H9 (cell line): ENCODE measurements at regions not wholly inside any gene's neighbourhood (a gene's known extent, or its start where the extent isn't known, plus 50 kb on each side); places are given as distances from the start of the nearest gene placed in this dataset.

Experiments used
- DNase-seq: peaks from one replicate; pipeline ENCODE4 v3.0.0-alpha.2; 2017
- H2AFZ ChIP-seq: one replicate; pipeline ENCODE4 v1.6.1; 2013; ENCODE audit warnings: mild to moderate bottlenecking, low read length, control low read depth, moderate library complexity
- H2AK5ac ChIP-seq: 2 replicates; pipeline ENCODE4 v1.6.1; 2013; ENCODE audit warnings: low read length, control low read depth, mixed read lengths; ENCODE audit not compliant: insufficient read length
- H2BK120ac ChIP-seq: one replicate; pipeline ENCODE4 v1.6.1; 2013; ENCODE audit warnings: low read depth, mild to moderate bottlenecking, low read length, control low read depth, inconsistent platforms; ENCODE audit not compliant: poor library complexity, severe bottlenecking
- H2BK12ac ChIP-seq: 2 replicates; pipeline ENCODE4 v1.6.1; 2013; ENCODE audit warnings: low read length, control low read depth, mixed read lengths, low read depth; ENCODE audit not compliant: insufficient read length
- H2BK15ac ChIP-seq: 2 replicates; pipeline ENCODE4 v1.6.1; 2013; ENCODE audit warnings: low read depth, low read length, control low read depth
- H2BK20ac ChIP-seq: one replicate; pipeline ENCODE4 v1.6.1; 2013; ENCODE audit warnings: low read depth, mild to moderate bottlenecking, low read length, control low read depth, inconsistent platforms; ENCODE audit not compliant: poor library complexity, severe bottlenecking
- H2BK5ac ChIP-seq: 2 replicates; pipeline ENCODE4 v1.6.1; 2013; ENCODE audit warnings: low read length, control low read depth, mixed read lengths; ENCODE audit not compliant: insufficient read length
- H3K14ac ChIP-seq: 2 replicates; pipeline ENCODE4 v1.6.1; 2013; ENCODE audit warnings: low read length, control low read depth; ENCODE audit not compliant: insufficient read depth
- H3K18ac ChIP-seq: 2 replicates; pipeline ENCODE4 v1.6.1; 2013; ENCODE audit warnings: low read depth, mild to moderate bottlenecking, mixed read lengths, low read length, control low read depth; ENCODE audit not compliant: insufficient read length
- H3K23ac ChIP-seq: 2 replicates; pipeline ENCODE4 v1.6.1; 2013; ENCODE audit warnings: low read length, control low read depth, mixed read lengths, low read depth; ENCODE audit not compliant: insufficient read length
- H3K23me2 ChIP-seq: 2 replicates; pipeline ENCODE4 v1.6.1; 2013; ENCODE audit warnings: low read depth, mild to moderate bottlenecking, mixed read lengths, low read length, control low read depth; ENCODE audit not compliant: insufficient read length, poor library complexity, severe bottlenecking
- H3K27ac ChIP-seq: 2 replicates; pipeline ENCODE4 v1.5.1; 2013; ENCODE audit warnings: low read length, control low read depth, mixed read lengths, low read depth; ENCODE audit not compliant: insufficient read length
- H3K27me3 ChIP-seq: 2 replicates; pipeline ENCODE4 v1.6.1; 2013; ENCODE audit warnings: low read length, control low read depth, inconsistent platforms; ENCODE audit not compliant: insufficient read depth
- H3K4ac ChIP-seq: 2 replicates; pipeline ENCODE4 v1.6.1; 2013; ENCODE audit warnings: low read depth, mild to moderate bottlenecking, control low read depth, inconsistent platforms, low read length, moderate library complexity
- H3K4me1 ChIP-seq: 2 replicates; pipeline ENCODE4 v1.6.1; 2013; ENCODE audit warnings: low read length, control low read depth, inconsistent platforms; ENCODE audit not compliant: insufficient read depth
- H3K4me2 ChIP-seq: 2 replicates; pipeline ENCODE4 v1.6.1; 2013; ENCODE audit warnings: low read length, control low read depth, mixed read lengths; ENCODE audit not compliant: insufficient read length, insufficient read depth
- H3K56ac ChIP-seq: 2 replicates; pipeline ENCODE4 v1.6.1; 2013; ENCODE audit warnings: low read depth, mild to moderate bottlenecking, mixed read lengths, low read length, control low read depth; ENCODE audit not compliant: insufficient read length
- H3K79me1 ChIP-seq: 2 replicates; pipeline ENCODE4 v1.6.1; 2013; ENCODE audit warnings: low read depth, mild to moderate bottlenecking, moderate library complexity, low read length, control low read depth, inconsistent platforms; ENCODE audit not compliant: insufficient read depth, poor library complexity, severe bottlenecking
- H3K79me2 ChIP-seq: 2 replicates; pipeline ENCODE4 v1.6.1; 2013; ENCODE audit warnings: low read length, control low read depth, inconsistent platforms; ENCODE audit not compliant: insufficient read depth
- H3K9ac ChIP-seq: 2 replicates; pipeline ENCODE4 v1.6.1; 2013; ENCODE audit warnings: low read length, control low read depth, mixed read lengths; ENCODE audit not compliant: insufficient read length; ENCODE audit errors: extremely low read depth
- H3K9me3 ChIP-seq: one replicate; pipeline ENCODE4 v1.6.1; 2013; ENCODE audit warnings: low read depth, low read length, inconsistent platforms; ENCODE audit not compliant: control insufficient read depth
- H3T11ph ChIP-seq: one replicate; pipeline ENCODE4 v1.6.1; 2013; ENCODE audit warnings: mild to moderate bottlenecking, low read length, control low read depth, inconsistent platforms
- H4K20me1 ChIP-seq: one replicate; pipeline ENCODE4 v1.6.1; 2013; ENCODE audit not compliant: control insufficient read depth, insufficient read length, insufficient read depth
- H4K5ac ChIP-seq: 2 replicates; pipeline ENCODE4 v1.6.1; 2013; ENCODE audit warnings: low read depth, mild to moderate bottlenecking, mixed read lengths, low read length, control low read depth; ENCODE audit not compliant: insufficient read length
- H4K8ac ChIP-seq: replicated peaks from 2 replicates; pipeline ENCODE4 v1.6.1; 2013; ENCODE audit warnings: low read length, control low read depth, mixed read lengths, low read depth; ENCODE audit not compliant: insufficient read length
- H4K91ac ChIP-seq: 2 replicates; pipeline ENCODE4 v1.6.1; 2013; ENCODE audit warnings: low read depth, mild to moderate bottlenecking, moderate library complexity, mixed read lengths, low read length, control low read depth; ENCODE audit not compliant: insufficient read length
- H3K27ac Mint-ChIP-seq, 3 experiments: 2 replicates in 2 of 3; 3 replicates in 1 of 3; pipeline ENCODE4 v1.8.0; 2020 to 2021; ENCODE audit warnings: mixed read lengths in 3 of 3, mild to moderate bottlenecking in 1 of 3, moderate library complexity in 1 of 3
- H3K27me3 Mint-ChIP-seq: 2 replicates; pipeline ENCODE4 v1.8.0; 2021; ENCODE audit warnings: low read depth, mild to moderate bottlenecking, moderate library complexity, mixed read lengths
- H3K36me3 Mint-ChIP-seq, 3 experiments: 2 replicates in 2 of 3; 3 replicates in 1 of 3; pipeline ENCODE4 v1.8.0; 2020 to 2021; ENCODE audit warnings: low read depth in 3 of 3, mixed read lengths in 3 of 3; ENCODE audit not compliant: insufficient read depth in 1 of 3
- H3K4me1 Mint-ChIP-seq, 2 experiments: 2 replicates each; pipeline ENCODE4 v1.8.0; 2020; ENCODE audit warnings: mixed read lengths in 2 of 2
- H3K4me3 Mint-ChIP-seq, 2 experiments: 2 replicates in 1 of 2; 3 replicates in 1 of 2; pipeline ENCODE4 v1.8.0; 2020 to 2021; ENCODE audit warnings: mild to moderate bottlenecking in 2 of 2, mixed read lengths in 2 of 2, moderate library complexity in 1 of 2
- H3K9me3 Mint-ChIP-seq, 2 experiments: 2 replicates in 1 of 2; 3 replicates in 1 of 2; pipeline ENCODE4 v1.8.0; 2020; ENCODE audit warnings: mild to moderate bottlenecking in 2 of 2, mixed read lengths in 2 of 2, moderate library complexity in 1 of 2
- CTCF ChIP-seq: fragments of 200-600 bp; sonication (generic); conservative IDR thresholded peaks from 3 replicates; pipeline ENCODE4 v1.8.0; 2021; ENCODE audit warnings: antibody characterized with exemption, mild to moderate bottlenecking
- WGBS: extraction: QIAGEN DNeasy Blood & Tissue Kit; methylation state at CpG from one replicate; pipeline ENCODE4 v1.1.7; 2013; ENCODE audit warnings: missing lambda C conversion rate, low lambda C conversion rate, mixed read lengths; ENCODE audit not compliant: insufficient read length; ENCODE audit errors: extremely low coverage; 5-methylcytosine and 5-hydroxymethylcytosine counted together

GRCh38 chr2:228747483-228747882, 523.6 kb downstream of the PID1 start:
- Histone ChIP-seq H2BK5ac (no peak overlapping the region), H3K23me2 (no peaks in the 10 kb centered on the region), H2BK12ac (no peak overlapping the region), H3T11ph (no peak overlapping the region), H4K5ac (no peak overlapping the region), H2BK20ac (no peak overlapping the region), H3K18ac (no peak overlapping the region), H2BK15ac (no peak overlapping the region), H4K91ac (no peak overlapping the region), H2AFZ (no peak overlapping the region), H3K4ac (no peak overlapping the region), H3K56ac (no peak overlapping the region), H2BK120ac (no peak overlapping the region), H3K9ac (no peak overlapping the region), H4K8ac (no peak overlapping the region), H3K79me1 (no peaks in the 10 kb centered on the region), H4K20me1 (no peaks in the 10 kb centered on the region), H3K9me3 (no peaks in the 10 kb centered on the region), H3K27me3 (no peaks in the 10 kb centered on the region), H3K4me2 (no peak overlapping the region), H3K4me1 (no peaks in the 10 kb centered on the region), H3K27ac (no peak overlapping the region), H3K79me2 (no peaks in the 10 kb centered on the region), H3K23ac (no peak overlapping the region), H3K14ac (no peak overlapping the region), H2AK5ac (no peak overlapping the region)
- DNase-seq, result no peak
- Mint-ChIP-seq H3K27me3 (no peaks in the 10 kb centered on the region), H3K4me3 (no peak overlapping the region), H3K36me3 (no peaks in the 10 kb centered on the region), H3K9me3 (no peaks in the 10 kb centered on the region), H3K4me1 (no peaks in the 10 kb centered on the region), H3K27ac (no peak overlapping the region)
- TF ChIP-seq CTCF, result no peak
- no CpG with 5 or more reads among the region's 6 CpGs for WGBS
